HS-27A (cell line): ENCODE measurements at regions not wholly inside any gene's neighbourhood (a gene's known extent, or its start where the extent isn't known, plus 50 kb on each side); places are given as distances from the start of the nearest gene placed in this dataset.

Experiments used
- DNase-seq: peaks from one replicate; pipeline ENCODE4 v3.0.0-alpha.2; 2012; ENCODE audit warnings: low read depth, missing footprints

DNA sequence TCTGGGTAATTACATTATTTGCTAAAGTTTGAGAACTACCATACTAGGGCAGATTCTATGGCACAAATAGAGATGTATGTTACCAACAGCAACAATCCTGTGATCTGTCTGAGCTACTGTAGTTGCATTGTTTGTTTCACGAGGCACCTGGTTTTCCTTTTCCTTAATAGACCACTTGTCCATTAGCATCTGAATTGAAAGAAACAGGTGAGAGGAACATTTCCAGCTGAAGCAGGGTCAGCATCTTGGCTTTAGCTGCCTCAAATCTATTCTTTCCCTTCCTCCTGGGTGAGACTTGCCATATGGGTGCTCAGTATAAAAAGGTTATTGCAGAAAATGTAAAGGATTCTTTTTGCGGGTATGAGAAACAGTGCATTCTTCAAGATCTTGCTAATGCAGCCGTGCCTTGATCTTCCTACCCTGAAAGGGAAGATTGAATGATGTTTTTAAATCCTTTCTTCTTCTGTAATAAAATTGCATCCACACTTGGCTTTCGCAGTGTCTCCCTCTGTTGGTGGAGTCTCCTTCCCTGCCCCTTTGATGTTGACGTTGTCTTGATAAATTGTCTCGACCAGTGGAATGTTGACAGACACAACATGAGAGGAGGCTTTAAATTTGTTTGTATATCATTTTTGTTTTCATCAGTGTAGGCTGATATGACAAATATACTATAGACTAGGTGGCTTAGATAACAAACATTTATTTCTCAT, 118.0 kb upstream of the BRINP1 start:
- DNase-seq = no peak

DNA sequence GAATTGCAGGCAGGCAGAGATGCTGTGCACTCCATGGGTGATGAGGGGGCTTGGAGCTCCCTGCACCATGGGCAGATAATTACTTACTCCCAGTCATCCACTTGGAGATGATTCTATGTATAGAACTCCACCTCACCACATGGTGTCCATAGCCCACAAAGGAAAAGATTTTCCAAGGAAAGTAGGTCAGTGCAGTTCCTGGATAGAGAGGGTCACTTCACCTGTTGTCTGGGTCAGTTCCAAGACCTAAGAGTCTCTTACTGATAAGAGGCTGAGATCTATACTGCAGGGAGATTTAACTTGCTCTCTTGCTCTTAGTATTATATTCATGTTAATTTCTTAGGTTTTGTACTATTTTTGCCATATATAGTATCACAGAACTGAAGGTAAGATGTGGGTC, 113.9 kb upstream of the BRINP1 start:
- no peak for DNase-seq

DNA sequence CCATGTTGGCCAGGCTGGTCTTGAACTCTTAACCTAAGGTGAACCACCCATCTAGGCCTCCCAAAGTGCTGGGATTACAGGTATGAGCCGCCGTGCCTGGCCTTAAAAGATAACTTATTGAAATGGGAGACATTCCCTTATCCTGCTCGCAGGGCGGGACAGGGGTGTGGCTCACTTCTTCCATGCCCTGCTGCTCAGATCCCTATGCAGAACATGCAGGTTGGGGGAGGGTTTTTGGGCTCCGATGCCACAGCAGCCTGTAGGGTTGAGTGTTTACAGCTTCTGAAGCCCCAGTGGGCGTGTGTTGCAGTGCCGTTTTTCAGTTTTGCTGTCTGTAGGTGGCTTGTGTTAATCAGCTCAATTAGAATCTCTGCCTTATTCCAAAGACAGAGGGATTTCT, 108.0 kb upstream of the BRINP1 start:
- DNase-seq = no peak

DNA sequence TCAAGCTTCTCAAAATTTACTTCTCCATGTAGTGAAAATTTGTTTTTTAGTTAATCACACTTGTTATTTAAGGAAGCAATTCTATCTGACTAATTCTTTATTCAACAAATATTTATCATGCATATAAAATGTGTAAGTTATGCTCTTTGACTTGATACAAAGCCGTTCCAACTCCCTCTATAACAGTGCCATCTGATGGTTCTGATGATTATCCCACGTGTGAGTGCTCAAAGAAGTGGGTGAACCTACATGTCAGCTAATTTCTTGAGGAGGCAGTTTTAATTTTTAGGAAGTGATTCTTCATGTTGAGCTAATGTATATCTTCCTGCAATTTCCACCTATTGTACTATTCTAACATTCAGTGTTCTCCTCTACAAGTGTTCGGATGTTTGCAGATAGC, 88.8 kb upstream of the BRINP1 start:
- no peak for DNase-seq

DNA sequence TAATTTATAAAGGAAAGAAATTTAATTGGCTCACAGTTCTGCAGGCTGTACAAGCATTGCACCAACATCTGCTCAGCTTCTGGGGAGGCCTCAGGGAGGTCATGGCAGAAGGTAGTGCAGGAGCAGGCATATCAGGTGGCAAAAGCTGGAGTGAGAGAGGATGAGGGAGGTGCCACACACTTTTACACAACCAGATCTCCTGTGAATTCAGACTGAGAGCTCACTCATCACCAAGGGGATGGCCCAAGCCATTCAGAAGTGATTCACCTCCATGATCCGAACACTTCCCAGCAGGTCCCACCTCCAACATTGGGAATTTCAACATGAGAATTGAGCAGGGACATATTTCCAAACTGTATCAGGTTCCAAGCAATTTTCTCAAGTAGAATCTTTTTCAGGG, 84.7 kb upstream of the BRINP1 start:
- no peak for DNase-seq

DNA sequence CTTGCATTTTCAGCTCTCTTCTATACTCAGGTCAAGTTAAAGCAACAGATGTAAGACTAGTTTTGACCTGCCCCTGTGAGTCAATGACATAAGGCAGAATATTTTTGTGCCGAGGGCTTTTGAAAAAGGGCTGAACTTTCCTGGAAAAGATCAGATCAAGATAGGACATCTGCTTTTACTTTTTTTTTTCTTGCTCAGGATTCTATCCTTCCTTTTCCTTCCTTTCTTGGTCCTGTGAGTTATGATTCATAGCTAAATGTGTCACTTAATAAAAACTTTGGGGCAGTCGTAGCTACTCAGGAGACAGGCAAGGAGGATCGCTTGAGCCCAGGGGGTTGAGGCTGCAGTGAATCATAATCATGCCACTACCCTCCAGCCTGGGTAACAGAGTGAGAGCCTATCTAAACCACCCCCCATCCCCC, 84.3 kb upstream of the BRINP1 start:
- DNase-seq = no peak

DNA sequence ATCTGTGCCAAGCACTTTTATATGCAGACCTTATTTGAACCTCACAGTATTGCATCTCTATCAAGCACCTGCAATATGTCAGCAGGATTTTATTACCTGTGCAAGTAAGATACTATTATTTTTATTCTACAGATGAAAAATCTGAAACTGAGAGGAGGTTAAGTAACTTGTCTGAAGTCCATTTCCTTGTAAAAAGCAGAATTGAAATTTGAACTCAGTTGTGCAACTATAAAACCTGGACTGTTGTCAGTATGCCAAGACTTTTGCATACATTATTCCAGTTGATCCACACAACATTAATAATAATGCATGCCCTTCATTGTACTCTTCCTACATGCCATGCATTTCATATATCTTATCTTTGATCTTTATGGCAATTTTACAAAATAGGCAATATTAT, 82.2 kb upstream of the BRINP1 start:
- no peak for DNase-seq

DNA sequence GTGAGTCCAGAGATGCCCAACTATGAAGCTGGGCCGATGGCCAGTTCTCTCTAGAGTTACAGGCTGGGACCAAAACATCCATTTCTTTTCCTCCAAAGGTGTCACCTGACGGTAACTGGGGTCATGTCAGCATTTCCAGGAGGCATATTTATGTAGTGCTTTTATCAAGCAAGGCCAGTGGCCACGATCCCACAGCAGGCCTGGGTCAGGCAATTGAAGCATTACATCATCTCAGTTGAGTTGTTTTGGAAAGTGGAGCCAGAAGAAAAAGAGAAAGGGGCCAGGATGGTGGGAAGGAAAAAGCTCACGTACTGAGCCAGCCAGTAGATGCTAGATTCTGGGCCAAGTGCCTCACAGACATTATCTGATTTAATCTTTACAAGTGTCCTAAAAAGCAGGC, 73.9 kb upstream of the BRINP1 start:
- DNase-seq = no peak

DNA sequence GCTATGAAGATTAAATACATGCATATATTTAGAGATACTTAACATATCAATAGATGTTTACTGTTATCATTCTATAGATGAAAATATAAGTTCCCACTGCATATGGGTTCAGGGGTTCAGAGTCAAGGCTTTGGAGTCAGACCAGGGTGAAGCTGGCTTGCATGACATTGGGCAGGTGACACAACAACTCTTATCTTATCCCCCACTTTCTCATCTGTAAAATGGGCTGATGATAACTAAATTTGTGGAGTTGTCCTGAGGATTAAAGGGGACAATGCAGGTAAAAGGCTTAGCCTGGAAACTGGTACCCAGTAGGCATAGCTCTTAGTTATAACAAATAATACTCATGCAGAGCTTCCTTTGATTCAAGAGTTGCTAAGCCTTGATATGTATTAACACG, 72.6 kb upstream of the BRINP1 start:
- DNase-seq = no peak

DNA sequence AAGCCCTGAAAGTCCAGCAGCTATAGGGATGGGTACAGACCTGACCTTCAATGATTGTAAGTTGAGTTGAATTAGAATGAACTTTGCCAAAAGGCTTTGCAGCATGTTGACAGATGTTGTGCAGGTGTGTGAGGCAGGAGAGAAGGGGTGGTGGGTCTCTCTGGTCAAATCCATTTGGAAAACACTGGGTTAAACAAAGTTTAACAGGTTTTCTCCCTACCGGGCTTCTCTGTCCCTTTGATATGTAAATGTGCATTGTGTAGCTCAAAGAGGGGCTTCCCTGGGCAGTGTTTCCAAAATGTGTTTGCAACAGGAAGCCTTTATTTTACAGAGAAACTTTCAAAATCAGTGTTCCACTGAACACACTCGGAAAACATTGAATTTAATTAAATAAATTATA, 72.1 kb upstream of the BRINP1 start:
- DNase-seq = no peak

DNA sequence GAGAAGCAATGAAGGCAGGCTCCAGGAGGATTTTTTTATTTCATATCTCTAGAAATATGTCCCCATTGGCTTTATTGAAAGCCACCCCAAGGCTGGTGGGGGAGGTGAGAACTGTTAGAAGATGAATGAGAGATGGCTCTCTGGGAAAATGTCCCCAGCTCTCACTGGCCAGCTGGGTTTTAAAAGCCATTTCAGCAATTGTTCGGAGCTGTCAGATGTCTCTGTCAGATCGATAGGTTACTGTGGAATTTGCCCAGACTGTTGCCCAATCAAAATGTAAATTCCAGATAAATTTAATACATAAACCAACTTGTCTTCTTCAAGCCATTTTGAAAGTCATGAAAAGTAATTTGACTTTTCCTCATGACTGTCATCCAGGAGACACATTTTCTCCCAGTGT, 67.0 kb upstream of the BRINP1 start:
- no peak for DNase-seq

DNA sequence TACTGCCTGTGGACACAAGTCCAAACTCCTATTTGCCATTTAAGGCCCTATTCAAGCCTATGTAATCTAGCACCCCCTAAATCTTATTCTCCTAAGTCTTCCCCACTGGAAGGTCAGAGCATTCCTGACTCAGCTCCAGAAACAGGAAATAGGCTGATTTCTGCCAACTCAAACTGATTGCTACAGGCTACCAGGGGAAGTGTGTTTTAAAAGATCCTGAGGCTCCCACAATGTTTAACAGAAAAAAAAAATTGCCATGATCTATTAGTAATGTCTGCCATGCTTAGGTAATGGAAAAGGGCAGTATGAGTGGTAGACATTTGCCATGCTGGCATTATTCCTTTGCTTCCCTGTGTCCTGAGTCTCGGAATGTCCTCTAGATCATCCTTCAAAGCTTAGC, 65.8 kb upstream of the BRINP1 start:
- DNase-seq = no peak

DNA sequence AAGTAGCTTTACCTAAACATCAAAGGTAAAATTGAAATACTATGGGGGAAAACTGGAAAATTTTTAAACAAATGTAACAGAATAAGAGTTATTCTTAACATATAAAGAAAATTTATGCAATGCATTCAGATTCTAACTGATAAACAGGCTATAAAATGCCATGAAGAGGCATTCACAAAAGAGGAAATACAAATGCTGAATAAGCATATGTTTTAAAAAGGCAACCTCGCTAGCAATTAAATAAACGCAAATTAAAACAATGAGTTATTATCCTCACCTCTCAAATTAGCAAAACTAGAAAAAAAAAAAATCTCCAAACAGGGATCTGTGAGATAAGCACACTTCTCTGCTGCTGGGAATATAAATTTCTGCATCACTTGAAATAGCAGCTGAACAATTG, 63.2 kb upstream of the BRINP1 start:
- DNase-seq = no peak

DNA sequence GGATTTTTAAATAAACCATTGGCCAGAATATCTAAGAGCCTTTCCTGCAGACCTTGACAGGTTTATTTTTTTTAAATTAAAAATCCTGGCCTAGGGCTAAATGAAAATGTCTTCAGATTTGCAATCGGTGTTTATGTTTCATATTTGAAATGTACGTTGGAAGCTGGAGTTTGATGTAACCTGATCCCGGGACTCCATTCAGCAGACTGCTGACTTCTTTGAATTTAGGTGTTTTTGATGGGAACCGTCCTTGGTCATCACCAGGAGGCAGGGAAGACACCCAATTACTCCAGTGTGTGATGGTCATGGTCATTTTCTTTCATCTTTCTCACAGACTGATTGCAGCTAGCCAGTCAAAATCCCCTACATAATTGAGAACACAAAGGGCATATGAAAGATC, 60.1 kb upstream of the BRINP1 start:
- DNase-seq = no peak

DNA sequence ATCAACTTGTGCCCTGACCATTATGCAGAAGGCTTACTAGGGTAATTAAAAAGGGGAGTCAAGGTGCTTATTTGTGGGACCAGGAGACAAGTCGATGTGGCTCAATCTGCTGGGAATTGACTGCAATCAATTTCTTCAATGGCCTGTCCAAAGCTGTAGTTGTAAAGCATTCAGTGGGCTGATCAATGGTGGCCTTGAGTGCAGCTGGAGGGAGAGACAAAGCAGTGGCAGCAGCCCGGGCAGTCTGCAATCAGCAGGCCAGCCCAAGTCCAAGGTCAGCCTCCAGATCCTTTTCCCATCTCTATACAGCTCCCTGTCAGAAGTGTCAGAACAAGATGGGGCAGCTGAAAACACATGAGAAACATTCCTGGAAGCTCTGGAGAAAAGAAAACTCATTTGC, 51.0 kb upstream of the BRINP1 start:
- DNase-seq = no peak
